ENCODE measurements at regions not wholly inside any gene's neighbourhood (a gene's known extent, or its start where the extent isn't known, plus 50 kb on each side); places are given as distances from the start of the nearest gene placed in this dataset.

- Histone ChIP-seq H3K4me2 (ENCODE audit: control insufficient read depth, insufficient read depth) (no peak overlapping the region), H4K20me1 (ENCODE audit: control insufficient read depth, insufficient read depth) (no peaks in the 10 kb centered on the region), H3K27ac (ENCODE audit: control insufficient read depth, insufficient read depth) (no peak overlapping the region), H2AFZ (ENCODE audit: control insufficient read depth, low read depth, low read length) (no peak overlapping the region), H3K4me3 (no peak overlapping the region), H3K4me1 (ENCODE audit: control insufficient read depth, insufficient read depth, low read length) (no peaks in the 10 kb centered on the region), H3K9me3 (replicated peaks; ENCODE audit: control insufficient read depth, insufficient read depth, low read length) (no peaks in the 10 kb centered on the region), H3K27me3 (replicated peaks in 1 of 2; ENCODE audit: control insufficient read depth in 2 of 2, insufficient read depth in 2 of 2, low read length in 1 of 2) (no peaks in the 10 kb centered on the region), H3K36me3 (ENCODE audit: control insufficient read depth in 2 of 2, insufficient read depth in 2 of 2, low read length in 1 of 2) (no peaks in the 10 kb centered on the region), H3K79me2 (ENCODE audit: control insufficient read depth, insufficient read depth, low read length) (no peaks in the 10 kb centered on the region), H3K9ac (ENCODE audit: control insufficient read depth, insufficient read depth, low read length) (no peak overlapping the region)
- WGBS (ENCODE audit: insufficient coverage, insufficient replicate concordance, low lambda C conversion rate, missing lambda C conversion rate), result 0% methylated on average over 2 of the region's 2 CpGs
- intact Hi-C loops (cut with micrococcal nuclease; ENCODE audit: unreplicated experiment) (no loop called here), in situ Hi-C loops (cut with MboI) (no loop called here)
- FAIRE-seq (no peak), DNase-seq (ENCODE audit: low read depth, low spot score) (no peak), ATAC-seq (no peak)
- TF ChIP-seq MTA3 (IDR thresholded peaks at IDR 0.05; ENCODE audit: borderline replicate concordance, low read length) (no peak), MEF2B (IDR thresholded peaks at IDR 0.05; ENCODE audit: partially characterized antibody, poor library complexity, severe bottlenecking) (no peak), LARP7 (IDR thresholded peaks at IDR 0.05) (no peak), HSF1 (IDR thresholded peaks at IDR 0.05; ENCODE audit: low read depth, low read length) (no peak), ZNF384 (IDR thresholded peaks at IDR 0.05; ENCODE audit: borderline replicate concordance, low read depth, low read length) (no peak), IKZF1 (conservative IDR thresholded peaks at IDR 0.05) (no peak), NFIC (IDR thresholded peaks at IDR 0.05; ENCODE audit: low read depth, low read length) (no peak), WRNIP1 (IDR thresholded peaks at IDR 0.05; ENCODE audit: borderline replicate concordance, low read depth, low read length) (no peak), ZBTB33 (IDR thresholded peaks at IDR 0.05) (no peak), SUPT20H (IDR thresholded peaks at IDR 0.05; ENCODE audit: borderline replicate concordance, control insufficient read depth, low read depth, low read length) (no peak), EGR1 (IDR thresholded peaks at IDR 0.05; ENCODE audit: borderline replicate concordance in 1 of 2, low read depth in 2 of 2, low read length in 2 of 2) (no peak), BHLHE40 (IDR thresholded peaks at IDR 0.05; ENCODE audit: borderline replicate concordance in 1 of 2, low read depth in 2 of 2, low read length in 1 of 2) (no peak), HDAC6 (IDR thresholded peaks at IDR 0.05; ENCODE audit: unreplicated experiment) (no peak), RUNX3 (IDR thresholded peaks at IDR 0.05; ENCODE audit: low read length) (no peak), ZSCAN29 (IDR thresholded peaks at IDR 0.05) (no peak), CREB1 (IDR thresholded peaks at IDR 0.05; ENCODE audit: low read depth) (no peak), MEF2A (IDR thresholded peaks at IDR 0.05; ENCODE audit: insufficient read depth, low read depth, low read length) (no peak), PKNOX1 (IDR thresholded peaks at IDR 0.05) (no peak), ZNF622 (IDR thresholded peaks at IDR 0.05) (no peak)
- SMC1A ChIA-PET (ENCODE audit: uncharacterized antibody, unreplicated experiment), result no interaction called here
- CTCF ChIA-PET, result no interaction called here
- RAD21 ChIA-PET (ENCODE audit: unreplicated experiment), result no interaction called here
- BruUV-seq (replicated peaks), result no TSS peak
- POLR2A ChIA-PET, result no interaction called here
These were observed 816.8 kb downstream of the MTRR start for GRCh38 chr5:8685704-8686103.

All from GM12878 (cell line).